ENCODE measurements at regions not wholly inside any gene's neighbourhood (a gene's known extent, or its start where the extent isn't known, plus 50 kb on each side); places are given as distances from the start of the nearest gene placed in this dataset.
"Not testable (repeated sequence)": the region's sequence is repeated elsewhere in the genome, so short reads cannot be mapped to it uniquely, and the experiment has no call there.

DNA sequence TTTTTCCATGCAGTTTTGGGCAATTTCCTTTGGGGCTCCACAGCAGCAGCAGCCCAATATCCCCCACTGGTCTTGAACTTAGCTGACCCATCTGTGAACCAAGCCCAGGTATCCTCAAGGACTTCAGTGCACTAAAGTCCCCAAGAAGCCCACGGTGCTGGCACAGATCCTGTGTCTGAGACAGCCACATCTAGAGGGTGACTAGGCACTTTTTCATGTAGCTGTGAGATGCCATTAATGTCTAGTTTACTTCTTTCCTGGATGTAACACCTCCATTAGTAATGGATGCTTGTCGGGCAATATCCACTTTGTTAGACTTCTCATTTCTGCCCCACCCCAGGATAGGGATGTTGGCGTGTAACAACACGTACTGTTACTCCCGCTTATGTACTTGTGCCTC lies 117.9 kb downstream of the GPCPD1 start:
- no peak for DNase-seq (ENCODE audit: low spot score)

DNA sequence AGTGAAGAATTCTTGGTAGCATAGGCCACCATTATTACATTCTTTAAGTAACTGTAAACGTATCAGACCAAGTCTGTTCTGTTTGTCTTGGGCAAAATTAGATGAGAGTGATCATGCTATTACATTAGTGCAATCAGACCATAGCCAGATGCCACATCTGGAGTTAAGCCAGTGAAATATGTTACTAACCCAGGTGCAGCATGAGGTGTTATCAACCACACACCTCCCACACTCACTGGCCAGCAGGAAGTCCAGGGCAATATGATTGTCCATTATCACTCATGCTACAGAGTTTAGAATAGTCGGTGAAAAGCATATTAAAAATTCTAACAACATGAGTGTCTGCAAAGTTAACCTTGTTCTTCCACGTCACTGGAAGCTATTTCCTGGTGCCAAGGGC lies 119.4 kb downstream of the GPCPD1 start:
- DNase-seq (ENCODE audit: low spot score): no peak

GRCh38 chr20:5489601-5490000 lies 121.2 kb downstream of the GPCPD1 start:
- DNase-seq (ENCODE audit: low spot score): no peak

GRCh38 chr20:5488823-5489222 lies 122.0 kb downstream of the GPCPD1 start:
- DNase-seq (ENCODE audit: low spot score): no peak

- no peak for DNase-seq (ENCODE audit: low spot score)
Measured at GRCh38 chr20:5486377-5487054, 124.3 kb downstream of the GPCPD1 start.

GRCh38 chr20:5484926-5485325 lies 125.9 kb downstream of the GPCPD1 start:
- DNase-seq (ENCODE audit: low spot score): no peak

DNA sequence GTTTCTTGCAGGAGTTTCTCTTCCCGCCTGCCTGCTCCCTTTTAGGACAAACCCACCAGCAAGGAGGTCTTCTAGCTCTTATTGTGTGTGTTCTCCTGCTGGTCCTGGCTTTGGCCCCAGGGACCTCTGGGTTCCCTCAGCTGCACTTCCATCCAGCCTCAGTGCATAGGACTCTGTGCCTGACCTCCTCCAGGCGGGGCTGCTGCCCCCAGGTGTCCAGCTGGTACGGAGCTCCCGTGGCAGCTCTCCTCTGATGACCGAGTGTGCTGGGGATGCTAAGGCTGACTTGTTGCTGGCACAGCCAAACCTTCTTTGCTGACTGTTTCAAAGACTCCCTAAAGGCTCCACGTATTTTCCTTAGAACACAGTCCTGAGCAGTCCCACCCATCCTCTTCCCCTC lies 126.5 kb downstream of the GPCPD1 start:
- no peak for DNase-seq (ENCODE audit: low spot score)

DNA sequence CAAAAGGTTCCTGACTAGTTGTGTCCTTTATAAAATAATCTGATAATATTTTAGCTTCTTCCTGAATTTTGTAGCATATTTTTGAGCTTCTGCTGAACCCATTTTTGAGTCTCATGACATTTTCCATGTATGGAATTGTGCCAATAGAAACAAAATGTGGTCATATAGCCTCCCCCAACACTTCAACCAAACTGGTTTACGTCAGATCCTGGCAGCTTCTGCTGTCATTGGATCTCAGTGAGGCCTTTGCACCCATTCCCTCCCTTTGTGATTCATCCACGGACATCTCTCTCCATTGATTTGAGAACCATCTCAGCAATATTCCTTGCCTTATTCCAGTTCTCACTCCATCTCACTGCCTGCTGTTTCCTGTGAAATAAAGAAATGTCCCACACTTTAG lies 128.0 kb downstream of the GPCPD1 start:
- DNase-seq (ENCODE audit: low spot score): no peak

- no peak for DNase-seq (ENCODE audit: low spot score)
Measured at GRCh38 chr20:5481872-5482271, 128.9 kb downstream of the GPCPD1 start.

- no peak for DNase-seq (ENCODE audit: low spot score)
Measured at GRCh38 chr20:5480824-5481600, 129.8 kb downstream of the GPCPD1 start.

DNA sequence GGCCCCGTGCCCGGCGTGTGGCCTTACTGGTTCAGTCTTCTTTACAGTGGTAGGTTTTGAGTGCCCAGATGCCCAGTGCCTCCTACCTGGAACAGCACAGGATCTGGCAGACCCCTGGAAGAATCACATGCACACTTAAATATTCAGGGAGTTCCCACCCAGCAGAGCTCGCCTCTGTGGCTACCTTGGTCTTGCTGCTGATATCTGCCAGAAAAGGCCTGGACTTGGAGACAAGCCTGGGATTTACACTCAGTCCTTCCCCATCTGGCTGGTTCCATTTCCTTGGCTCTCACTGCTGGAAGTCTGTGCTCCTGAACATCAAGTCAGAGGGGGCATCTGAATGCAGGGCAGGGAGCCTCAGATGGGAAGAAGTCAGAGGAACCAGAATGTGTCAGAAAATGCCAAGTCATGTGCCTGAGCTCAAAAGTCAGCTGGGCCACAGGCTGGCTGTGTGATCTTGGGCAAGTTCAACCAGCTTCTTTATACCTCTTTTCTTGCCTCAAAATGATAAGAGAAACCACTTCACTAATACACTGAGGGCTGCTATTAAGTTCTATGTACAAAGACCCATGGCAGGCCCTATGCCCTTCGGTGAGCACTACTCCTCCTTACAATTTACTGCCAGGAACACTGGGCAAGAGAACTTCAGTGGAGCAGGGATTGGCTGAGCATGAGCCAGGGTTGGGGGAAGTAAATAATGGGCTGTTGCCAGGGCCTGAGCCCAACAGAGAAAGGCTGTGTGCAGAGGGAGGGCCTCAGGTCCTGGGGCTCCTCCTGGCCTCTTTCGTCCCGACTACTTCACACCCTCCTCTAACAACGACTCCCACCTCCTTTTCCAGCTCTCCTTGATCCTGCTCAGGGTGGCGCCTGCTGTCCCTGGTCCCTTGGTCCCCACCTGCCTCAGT lies 135.9 kb downstream of the GPCPD1 start:
- DNase-seq (ENCODE audit: low spot score): no peak

DNA sequence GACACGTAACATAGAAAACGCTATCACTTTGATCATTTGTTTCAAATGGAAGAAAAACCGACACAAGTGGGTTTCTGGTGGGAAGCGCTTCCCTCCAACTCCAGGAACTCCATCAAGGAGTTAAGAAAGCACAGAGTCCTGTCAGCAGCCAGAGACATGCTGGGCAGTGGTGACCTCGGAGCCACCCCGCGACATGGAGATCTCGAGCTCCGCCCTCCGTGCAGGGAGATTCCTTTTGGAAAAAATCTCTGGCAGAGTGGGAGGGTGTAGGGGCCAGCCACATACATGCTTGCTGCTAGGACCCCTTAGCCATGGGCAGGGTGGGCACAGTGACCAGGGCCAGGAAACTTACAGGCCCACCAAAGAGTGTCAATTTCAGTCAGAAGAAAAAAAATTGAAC lies 138.9 kb downstream of the GPCPD1 start:
- not testable (repeated sequence) for DNase-seq (ENCODE audit: low spot score)

DNA sequence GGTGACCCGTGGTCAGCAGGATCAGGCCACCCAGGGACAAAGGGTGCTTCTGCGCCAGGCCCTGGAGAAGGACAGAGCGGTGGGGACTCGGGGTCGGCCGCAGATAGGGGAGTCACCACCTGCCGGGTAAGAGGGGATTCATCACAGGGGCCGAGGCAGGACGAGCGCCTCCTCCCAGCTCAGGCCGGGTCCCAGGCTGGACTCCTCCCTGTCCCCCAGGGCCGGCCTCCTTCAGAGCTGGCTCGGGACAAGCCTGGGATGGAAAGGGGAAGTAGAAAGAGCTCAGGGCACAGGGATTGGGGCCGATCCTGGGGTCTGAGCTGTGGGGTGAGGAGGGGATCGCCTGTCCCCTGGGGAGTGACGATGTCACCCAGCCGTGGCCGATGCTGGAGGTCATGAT lies 139.4 kb downstream of the GPCPD1 start:
- no peak for DNase-seq (ENCODE audit: low spot score)

- no peak for DNase-seq (ENCODE audit: low spot score)
Measured at GRCh38 chr20:5470943-5471342, 139.9 kb downstream of the GPCPD1 start.

GRCh38 chr20:5470458-5470857 lies 140.3 kb downstream of the GPCPD1 start:
- DNase-seq (ENCODE audit: low spot score): no peak

DNA sequence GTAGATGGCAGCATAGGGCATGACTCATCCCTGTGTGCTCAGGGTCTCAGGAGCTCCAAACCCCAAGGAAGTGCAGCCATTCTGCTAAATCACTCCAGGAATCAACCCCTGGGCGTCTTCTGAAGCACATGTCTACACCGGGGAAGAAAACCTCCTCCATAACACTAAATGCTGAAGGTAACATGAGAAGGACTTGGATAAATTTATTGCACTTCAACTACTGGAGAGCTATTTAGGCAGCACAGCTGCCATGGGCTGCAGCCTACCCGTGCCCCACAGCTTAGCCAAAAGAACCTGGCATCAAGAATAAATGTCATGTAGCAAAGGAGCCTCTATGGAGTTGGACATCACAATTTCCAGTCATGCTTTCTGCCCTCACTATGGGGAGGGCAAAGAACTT lies 141.7 kb downstream of the GPCPD1 start:
- no peak for DNase-seq (ENCODE audit: low spot score)

DNA sequence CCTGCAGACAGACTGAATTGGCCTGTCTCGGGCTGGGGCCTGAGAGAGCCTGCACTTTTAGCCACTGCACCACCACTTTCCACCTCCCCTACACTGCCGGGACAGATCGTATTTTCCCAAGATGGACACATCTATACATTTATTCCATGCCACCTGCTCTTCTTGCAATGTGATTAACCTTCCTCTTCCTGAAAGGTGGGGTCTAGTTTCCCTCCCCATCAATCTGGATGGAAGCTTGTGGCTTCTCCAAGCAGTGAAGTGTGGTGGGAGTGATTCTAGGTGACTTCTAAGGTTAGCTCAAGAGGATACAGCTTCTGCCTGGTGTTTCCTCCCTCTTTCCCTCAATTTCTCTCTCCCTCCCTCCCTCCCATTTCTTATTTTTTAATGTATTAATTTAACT lies 143.7 kb downstream of the GPCPD1 start:
- no peak for DNase-seq (ENCODE audit: low spot score)

GRCh38 chr20:5465604-5465927 lies 145.2 kb downstream of the GPCPD1 start:
- no peak for DNase-seq (ENCODE audit: low spot score)

DNA sequence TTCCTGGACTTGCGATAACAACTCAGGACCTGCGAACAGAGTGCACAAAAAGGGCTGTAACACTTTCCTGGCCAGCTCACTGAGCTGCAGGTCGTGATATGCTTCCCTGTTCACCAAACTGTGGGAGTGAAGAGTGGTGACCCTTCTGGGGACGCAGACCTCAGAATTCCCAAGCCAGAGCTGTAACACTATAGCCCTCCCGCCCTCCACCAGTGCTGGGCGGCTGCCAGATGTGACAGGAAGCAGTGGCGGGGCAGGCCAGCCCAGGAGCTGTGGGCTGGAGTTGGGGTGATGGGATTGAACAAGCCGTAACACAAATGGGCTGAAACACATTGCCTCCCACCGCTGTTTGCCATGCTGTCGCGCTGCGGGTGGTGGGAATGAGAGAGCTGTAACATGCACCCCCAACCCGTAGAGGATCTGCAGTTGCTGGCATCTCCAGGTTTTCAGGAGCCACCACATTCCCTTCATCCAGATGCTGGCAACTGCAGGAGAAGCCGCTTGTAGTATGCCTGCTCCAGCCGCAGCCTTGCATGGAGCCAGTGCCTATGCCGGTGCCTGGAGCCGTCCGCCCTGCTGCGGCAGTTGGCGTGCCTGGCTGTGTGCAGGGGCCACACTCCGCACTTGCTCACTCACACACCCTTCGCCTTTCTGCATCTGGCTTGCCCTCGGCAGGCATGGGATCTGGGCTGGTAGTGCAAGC lies 145.8 kb downstream of the GPCPD1 start:
- DNase-seq (ENCODE audit: low spot score): no peak

- no peak for DNase-seq (ENCODE audit: low spot score)
Measured at GRCh38 chr20:5463007-5463686, 146.4 kb upstream of the PROKR2 start.

DNA sequence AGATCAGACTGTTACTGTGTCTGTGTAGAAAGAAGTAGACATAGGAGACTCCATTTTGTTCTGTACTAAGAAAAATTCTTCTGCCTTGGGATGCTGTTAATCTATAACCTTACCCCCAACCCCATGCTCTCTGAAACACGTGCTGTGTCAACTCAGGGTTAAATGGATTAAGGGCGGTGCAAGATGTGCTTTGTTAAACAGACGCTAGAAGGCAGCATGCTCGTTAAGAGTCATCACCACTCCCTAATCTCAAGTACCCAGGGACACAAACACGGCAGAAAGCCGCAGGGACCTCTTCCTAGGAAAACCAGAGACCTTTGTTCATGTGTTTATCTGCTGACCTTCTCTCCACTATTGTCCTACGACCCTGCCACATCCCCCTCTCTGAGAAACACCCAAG lies 137.0 kb upstream of the PROKR2 start:
- DNase-seq (ENCODE audit: low spot score): not testable (repeated sequence)
